ENCODE measurements at regions not wholly inside any gene's neighbourhood (a gene's known extent, or its start where the extent isn't known, plus 50 kb on each side); places are given as distances from the start of the nearest gene placed in this dataset.
"Not testable (repeated sequence)": the region's sequence is repeated elsewhere in the genome, so short reads cannot be mapped to it uniquely, and the experiment has no call there.

DNA sequence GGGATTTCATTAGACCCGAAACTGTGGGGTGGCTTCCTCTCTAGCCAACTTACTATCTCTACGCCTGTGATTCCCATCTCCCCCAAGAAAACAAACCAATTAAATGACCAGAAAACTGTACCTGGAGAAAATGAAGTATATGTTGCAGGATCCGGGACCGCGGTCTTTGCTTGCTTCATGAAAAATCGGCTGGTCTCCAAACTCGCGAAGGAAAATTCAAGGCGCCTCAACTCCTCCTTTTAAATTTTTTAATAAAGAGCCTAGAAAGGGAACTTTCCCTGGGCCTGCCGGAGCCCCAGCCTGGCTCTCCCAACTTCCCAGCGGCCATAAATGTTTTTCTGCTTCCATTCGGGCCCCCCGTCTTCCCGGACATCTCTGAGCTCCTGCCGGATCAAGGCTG, 110.8 kb upstream of the FOXD4L5 start:
- DNase-seq (ENCODE audit: low read depth in 2 of 2) = not testable (repeated sequence)

DNA sequence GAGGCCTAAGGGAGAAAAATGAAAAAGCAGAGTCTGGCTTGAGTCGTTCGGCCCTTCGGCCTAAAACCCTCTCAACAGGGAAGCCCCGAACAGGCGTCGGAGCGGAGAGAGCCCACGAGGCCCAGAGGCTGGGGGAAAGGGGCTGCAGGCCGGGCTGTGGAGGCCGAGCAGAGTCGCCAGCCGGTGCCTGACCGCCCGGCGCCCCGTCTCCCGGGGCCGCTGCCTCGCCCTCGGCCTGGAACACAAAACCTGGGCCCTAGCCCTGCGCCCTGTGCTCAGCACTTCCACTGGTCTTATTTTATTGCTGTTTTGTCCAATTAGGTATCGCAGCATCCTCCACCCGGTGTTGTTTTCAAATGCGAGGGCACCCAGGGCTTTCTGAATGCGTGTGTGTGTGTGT, 110.1 kb upstream of the FOXD4L5 start:
- not testable (repeated sequence) for DNase-seq (ENCODE audit: low read depth in 2 of 2)

DNA sequence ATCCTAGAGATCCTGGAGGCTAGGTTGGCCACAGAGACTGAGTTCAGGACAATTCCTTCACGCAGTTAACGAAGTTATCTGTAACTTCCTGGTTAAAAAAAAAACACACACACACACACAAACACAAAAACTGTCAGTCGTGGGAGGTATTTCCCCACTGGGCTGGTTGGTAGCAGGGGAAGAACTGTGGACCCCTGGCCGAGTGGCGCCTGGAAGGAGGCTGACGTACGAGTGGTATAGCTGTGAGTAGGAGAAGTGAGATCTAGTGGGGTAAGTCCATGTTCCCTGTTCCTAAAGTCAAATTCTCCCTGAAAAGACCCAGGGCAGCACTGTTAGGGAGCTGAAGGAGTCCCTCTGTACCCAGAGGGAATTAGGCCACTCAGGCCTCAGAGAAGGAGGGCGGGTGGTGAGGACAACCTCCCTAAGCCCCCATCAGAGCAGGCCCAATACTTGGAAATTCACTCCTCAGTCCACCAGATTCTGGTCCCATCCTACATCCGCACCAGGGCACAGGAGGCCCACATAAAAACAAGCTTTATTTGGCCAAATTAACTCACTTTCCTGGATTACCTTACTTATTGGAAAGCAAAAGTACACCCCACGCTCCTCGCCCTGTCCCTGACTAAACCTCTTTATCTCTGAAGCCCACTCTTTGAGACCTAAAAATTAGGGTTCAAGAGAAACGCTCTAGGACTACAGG, 108.3 kb upstream of the FOXD4L5 start:
- not testable (repeated sequence) for DNase-seq (ENCODE audit: low read depth in 2 of 2)

DNA sequence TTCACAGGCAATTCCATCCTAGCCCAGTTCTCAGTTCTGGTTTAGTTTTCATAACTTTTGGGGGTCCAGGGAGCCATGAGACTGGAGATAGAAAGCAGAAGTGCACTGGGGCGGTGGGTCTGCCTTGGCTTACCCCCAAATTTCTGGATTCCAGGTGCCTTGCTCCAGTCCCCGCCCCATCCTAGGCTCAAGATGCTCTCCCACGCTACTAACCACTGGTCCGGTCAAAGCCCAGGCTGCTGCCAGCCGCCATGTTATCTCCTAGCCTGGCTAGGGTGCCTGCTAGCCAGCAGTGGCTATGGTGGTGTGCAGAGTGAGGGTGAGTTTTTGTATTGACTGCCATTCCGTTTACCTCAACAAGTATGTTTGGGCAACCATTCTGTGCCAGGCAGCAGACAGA, 107.6 kb upstream of the FOXD4L5 start:
- not testable (repeated sequence) for DNase-seq (ENCODE audit: low read depth in 2 of 2)

DNA sequence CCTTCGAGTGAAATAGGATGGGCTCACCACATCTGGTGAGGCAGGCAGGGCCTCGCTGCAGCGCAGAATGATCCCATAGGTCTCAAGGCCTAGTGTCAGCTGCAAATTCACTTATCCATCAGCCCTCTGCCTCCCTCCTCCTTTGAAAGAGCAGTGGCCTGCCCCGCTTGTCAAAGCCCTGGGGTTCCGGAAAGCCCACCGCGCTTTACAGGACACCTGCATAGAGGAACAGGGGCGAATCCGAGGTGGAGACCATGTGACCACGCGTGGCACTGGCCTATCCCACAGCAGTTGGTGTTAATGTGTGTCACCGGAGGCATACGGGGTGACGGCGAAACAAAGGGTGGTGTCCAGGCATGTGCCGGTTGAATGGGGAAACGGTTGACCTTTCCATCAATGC, 104.7 kb upstream of the FOXD4L5 start:
- DNase-seq (ENCODE audit: low read depth in 2 of 2) = not testable (repeated sequence)

DNA sequence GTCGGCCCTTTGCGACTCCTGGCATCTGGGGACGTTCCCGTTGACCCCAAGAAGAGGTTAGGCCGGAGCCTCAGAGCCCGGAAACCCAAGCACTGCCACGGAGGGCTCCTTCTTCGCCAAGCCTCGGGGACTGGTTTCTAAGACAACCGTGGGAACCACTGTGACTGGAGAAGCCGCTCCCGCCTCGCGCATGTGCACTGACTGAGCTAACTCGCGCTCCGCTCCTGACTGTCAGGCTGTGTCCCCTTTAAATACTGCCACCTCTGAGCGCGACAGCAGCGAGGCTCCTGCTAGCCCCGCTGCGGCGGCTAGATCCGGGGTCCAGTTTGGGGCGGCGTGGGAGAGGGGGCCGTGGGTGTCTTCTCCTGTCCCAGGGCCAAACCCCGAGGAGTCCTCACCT, 104.2 kb upstream of the FOXD4L5 start:
- DNase-seq (ENCODE audit: low read depth in 2 of 2) = not testable (repeated sequence)

DNA sequence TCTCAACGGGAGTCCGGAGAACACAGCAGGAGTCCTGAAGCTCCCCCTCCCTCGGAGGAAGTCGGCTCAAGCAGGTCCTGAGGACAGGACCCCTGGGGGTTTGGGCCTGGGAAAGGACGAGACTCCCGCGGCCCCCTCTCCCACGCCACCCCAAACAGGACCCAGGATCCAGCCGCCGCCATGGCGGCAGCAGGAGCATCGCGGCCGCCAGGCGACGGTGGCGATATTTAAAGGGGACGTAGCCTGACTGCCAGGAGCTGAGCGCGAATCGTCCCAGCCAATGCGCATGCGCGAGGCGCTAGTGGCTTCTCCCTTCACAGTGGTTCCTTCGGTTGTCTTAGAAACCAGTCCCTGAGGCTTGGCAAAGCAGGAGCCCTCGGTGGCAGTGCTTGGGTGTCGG, 101.7 kb upstream of the FOXD4L5 start:
- peak; percentile 32 to 60 for DNase-seq (ENCODE audit: low read depth in 2 of 2)

DNA sequence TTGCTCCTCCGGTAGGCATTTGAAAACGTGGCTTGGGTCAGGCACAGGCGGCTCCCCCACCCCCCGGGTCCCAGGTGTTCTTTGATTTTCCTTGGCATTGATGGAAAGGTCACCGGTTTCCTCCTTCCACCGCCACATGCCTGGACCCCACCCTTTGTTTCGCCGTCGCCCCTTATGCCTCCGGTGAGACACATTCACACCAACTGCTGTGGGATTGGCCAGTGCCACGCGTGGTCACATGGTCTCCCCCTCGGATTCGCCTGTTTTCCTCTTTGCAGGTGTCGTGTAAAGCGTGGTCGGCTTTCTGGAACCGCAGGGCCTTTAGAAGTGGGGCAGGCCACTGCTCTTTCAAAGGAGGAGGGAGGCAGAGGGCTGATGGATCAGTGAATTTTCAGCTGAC, 101.2 kb upstream of the FOXD4L5 start:
- DNase-seq (ENCODE audit: low read depth in 2 of 2) = not testable (repeated sequence)

DNA sequence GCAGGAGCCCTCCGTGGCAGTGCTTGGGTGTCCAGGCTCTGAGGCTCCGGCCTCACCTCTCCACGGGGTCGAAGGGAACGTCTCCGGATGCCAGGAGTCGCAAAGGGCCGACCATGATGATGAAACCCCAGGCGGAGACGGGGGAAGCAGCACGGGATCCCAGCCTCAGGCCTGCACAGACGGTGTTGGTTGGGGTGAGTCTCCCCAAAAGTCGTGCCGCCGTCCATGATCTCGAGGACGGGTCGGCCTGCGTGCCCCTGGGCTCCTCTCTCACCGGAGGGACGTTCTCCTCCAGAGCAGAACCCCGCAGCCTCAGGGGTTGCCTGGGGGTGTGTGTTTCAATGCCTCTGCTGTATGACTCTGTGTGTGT, 100.6 kb upstream of the FOXD4L5 start:
- DNase-seq (ENCODE audit: low read depth in 2 of 2) = not testable (repeated sequence)

DNA sequence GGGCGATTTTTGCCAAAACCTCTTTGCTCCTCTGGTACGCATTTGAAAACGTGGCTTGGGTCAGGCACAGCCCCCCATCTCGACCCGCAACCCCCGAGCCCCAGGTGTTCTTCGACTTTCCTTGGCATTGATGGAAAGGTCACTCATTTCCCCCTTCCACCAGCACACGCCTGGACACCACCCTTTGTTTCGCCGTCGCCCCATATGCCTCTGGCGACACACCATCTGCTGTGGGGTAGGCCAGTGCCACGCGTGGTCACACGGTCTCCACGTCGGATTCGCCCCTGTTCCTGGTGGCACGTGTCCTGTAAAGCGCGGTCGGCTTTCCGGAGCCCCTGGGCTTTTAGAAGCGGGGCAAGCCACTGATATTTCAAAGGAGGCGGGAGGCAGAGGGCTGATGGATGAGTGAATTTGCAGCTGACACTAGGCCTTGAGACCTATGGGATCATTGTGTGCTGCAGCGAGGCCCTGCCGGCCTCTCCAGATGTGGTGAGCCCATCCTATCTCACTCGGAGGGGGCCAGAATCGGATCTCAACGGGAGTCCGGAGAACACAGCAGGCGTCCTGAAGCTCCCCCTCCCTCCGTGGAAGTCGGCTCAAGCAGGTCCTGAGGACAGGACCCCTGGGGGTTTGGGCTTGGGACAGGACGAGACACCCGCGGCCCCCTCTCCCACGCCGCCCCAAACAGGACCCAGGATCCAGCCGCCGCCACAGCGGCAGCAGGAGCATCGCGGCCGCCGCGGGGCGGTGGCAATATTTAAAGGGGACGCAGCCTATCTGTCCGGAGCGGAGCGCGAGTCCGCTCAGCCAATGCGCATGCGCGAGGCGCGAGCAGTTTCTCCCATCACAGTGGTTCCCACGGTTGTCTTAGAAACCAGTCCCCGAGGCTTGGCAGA, 100.0 kb upstream of the FOXD4L5 start:
- DNase-seq (ENCODE audit: low read depth in 2 of 2) = not testable (repeated sequence)

DNA sequence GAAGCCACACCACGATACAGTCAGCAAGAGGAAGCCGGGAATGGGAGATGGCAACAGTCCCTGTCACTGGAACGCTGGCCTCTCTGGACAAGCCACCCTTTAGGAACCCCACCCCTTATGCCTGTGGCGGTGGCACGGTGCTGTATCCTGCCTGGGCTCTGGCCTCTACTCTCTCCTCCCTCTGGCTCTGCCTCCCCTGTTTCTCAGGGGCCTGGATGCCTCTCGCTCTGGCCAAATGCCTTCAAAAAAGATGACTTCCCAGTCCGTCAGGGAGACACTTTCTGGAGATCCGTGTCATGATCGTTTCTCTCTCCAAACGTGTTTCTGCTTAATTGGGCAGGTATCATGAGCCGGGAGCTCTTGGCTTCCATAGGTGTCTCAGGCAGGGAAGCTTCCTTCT, 99.1 kb upstream of the FOXD4L5 start:
- DNase-seq (ENCODE audit: low read depth in 2 of 2) = not testable (repeated sequence)

DNA sequence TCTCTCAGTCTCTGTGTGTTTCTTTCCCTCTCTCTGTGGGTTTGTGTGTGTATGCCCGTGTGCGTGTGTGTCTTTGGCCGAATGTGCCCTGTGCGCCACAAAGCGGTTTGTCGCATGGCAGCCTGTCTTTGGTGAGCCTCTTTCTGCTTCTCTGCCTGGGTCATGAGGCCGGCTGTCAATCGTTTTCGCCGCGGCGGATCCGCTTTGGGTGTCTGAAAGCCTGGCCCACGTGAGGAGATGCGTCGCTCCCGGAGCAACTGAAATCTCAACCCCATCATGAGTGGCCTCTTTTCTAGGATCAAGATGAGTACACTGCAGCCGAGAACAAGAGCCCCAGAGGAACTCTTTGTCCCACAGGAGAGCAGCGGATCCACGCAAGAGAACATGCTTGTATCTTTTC, 98.6 kb upstream of the FOXD4L5 start:
- DNase-seq (ENCODE audit: low read depth in 2 of 2) = not testable (repeated sequence)

DNA sequence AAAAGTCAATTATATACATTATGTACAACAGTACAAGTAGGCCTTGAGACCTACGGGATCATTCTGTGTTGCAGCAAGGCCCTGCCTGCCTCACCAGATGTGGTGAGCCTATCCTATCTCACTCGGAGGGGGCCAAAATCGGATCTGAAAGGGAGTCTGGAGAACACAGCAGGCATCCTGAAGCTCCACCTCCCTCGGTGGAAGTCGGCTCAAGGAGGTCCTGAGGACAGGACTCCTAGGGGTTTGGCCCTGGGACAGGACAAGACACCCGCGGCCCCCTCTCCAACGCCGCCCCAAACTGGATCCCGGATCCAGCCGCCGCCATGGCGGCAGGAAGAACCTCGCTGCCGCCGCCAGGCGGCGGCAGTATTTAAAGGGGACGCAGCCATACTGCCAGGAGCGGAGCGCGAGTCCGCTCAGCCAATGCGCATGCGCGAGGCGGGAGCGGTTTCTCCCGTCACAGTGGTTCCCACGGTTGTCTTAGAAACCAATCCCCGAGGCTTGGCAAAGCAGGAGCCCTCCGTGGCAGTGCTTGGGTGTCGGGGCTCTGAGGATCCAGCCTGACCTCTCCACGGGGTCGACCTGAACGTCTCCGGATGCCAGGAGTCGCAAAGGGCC, 97.8 kb upstream of the FOXD4L5 start:
- DNase-seq (ENCODE audit: low read depth in 2 of 2) = not testable (repeated sequence)

Measured in stimulated activated CD8-positive, alpha-beta memory T cell treated with anti-CD3 and anti-CD28 coated beads, Interleukin-2, amount 100 ng/mL, for 1 hour (primary cell).